ENCODE measurements at regions not wholly inside any gene's neighbourhood (a gene's known extent, or its start where the extent isn't known, plus 50 kb on each side); places are given as distances from the start of the nearest gene placed in this dataset.

DNA sequence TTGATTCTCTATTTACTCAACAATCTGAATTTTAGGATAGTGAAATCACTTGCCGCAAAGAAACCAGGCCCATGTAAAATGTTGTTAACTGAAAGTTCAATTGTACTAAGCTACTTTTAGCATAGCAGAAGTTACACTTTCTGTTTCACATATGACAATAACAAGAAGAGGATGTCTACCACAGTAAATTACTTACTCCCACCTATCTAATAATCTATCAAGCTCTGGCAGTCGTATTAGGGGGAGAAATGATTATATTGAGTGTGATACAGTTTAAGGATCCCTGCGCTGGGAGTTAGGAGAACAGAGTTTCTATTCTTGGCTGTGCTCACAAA, 66.5 kb upstream of the CAND1 start:
- ChIA-PET POLR2A (no interaction called here), CTCF (no interaction called here)
- H3K4me1 ChIP-seq (ENCODE audit: control insufficient read depth, insufficient read depth, low read length): no peaks in the 10 kb centered on the region
- TF ChIP-seq SIN3A (IDR thresholded peaks at IDR 0.05; ENCODE audit: borderline replicate concordance, insufficient read depth, low read depth, low read length): no peak
- no peaks in the 10 kb centered on the region for H3K9me3 ChIP-seq (ENCODE audit: control insufficient read depth, insufficient read depth, low read depth, low read length)
- H3K4me3 ChIP-seq (ENCODE audit: low read depth in 2 of 2, low read length in 2 of 2): no peak overlapping the region
- BruUV-seq (replicated peaks): no TSS peak
- no peak overlapping the region for H3K27ac ChIP-seq (ENCODE audit: low read length)
- in situ Hi-C loops (cut with HindIII; ENCODE audit: low pct_unique_long_range_greater_than_20kb, low sequenced_read_pairs) (no loop called here), intact Hi-C loops (cut with micrococcal nuclease; ENCODE audit: unreplicated experiment) (no loop called here)
- DNase-seq (ENCODE audit: low read depth, low spot score): no peak
- no peak for ATAC-seq
- H3K36me3 ChIP-seq (ENCODE audit: control insufficient read depth, insufficient read depth, low read length): no peaks in the 10 kb centered on the region
- H3K27me3 ChIP-seq (ENCODE audit: control insufficient read depth, insufficient read depth, low read length): no peaks in the 10 kb centered on the region; the same call in 1 of the 2 replicates

DNA sequence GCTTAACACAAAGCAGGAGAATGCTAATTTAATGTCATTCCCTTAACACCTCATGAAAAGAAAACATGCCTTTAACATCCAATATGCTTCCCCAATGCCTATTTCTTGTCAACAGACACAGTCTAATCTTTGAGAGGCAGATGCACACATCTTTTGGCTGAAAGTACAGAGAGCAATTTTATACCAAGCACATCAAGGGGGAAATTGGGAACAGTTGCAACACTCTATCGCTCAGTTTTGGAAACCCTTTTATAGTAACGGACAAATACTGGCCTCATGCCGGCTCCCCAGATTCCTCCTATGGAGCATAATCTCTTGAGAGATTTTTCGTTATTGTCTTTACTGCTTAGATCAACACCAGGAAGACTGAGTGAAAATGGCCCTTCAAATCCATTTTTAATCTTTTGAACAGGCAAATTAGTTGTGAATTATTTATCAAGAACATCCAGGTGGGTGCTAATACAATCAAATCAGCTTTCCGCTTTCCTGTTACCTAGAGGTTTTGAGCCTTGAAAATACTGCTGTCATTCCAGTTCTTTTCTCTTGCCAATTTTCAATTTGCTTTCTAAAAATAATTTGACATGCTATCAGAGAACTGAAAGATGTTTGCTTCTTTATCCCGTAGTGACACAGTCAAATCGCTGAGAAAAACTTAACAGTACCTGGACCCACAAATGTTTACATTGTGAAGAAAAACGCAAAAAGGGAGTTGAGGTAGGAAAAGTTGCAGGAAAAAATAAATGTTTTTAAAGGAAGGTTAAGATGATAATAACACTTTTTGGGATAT, 60.7 kb upstream of the CAND1 start:
- intact Hi-C loops (cut with micrococcal nuclease; ENCODE audit: unreplicated experiment): no loop called here
- no peak overlapping the region for H3K4me3 ChIP-seq (ENCODE audit: low read depth in 2 of 2, low read length in 2 of 2)
- ChIA-PET CTCF (no interaction called here), POLR2A (no interaction called here)
- no peak overlapping the region for H3K27ac ChIP-seq (ENCODE audit: low read length)
- ATAC-seq (no peak), DNase-seq (ENCODE audit: low read depth, low spot score) (no peak)
- in situ Hi-C loops (cut with HindIII; ENCODE audit: low pct_unique_long_range_greater_than_20kb, low sequenced_read_pairs): no loop called here
- no peaks in the 10 kb centered on the region for H3K36me3 ChIP-seq (ENCODE audit: control insufficient read depth, insufficient read depth, low read length)
- H3K4me1 ChIP-seq (ENCODE audit: control insufficient read depth, insufficient read depth, low read length): no peaks in the 10 kb centered on the region
- TF ChIP-seq REST (IDR thresholded peaks at IDR 0.05; ENCODE audit: insufficient read depth in 1 of 2, low read depth in 2 of 2, low read length in 1 of 2) (no peak), CTCF (IDR thresholded peaks at IDR 0.05) (no peak), POLR2AphosphoS5 (IDR thresholded peaks at IDR 0.05; ENCODE audit: low read depth, low read length) (no peak), SIN3A (IDR thresholded peaks at IDR 0.05; ENCODE audit: borderline replicate concordance, insufficient read depth, low read depth, low read length) (no peak)
- BruUV-seq (replicated peaks): no TSS peak
- H3K27me3 ChIP-seq (ENCODE audit: control insufficient read depth, insufficient read depth, low read length): peaks cover 6% of the 10 kb centered on the region
- no peaks in the 10 kb centered on the region for H3K9me3 ChIP-seq (ENCODE audit: control insufficient read depth, insufficient read depth, low read depth, low read length)

GRCh38 chr12:67211029-67211428, 58.1 kb upstream of the CAND1 start:
- peaks cover 8% of the 10 kb centered on the region for H3K27me3 ChIP-seq (ENCODE audit: control insufficient read depth, insufficient read depth, low read length)
- no peak overlapping the region for H3K4me3 ChIP-seq (ENCODE audit: low read depth in 2 of 2, low read length in 2 of 2)
- CTCF ChIA-PET: interaction anchor here (0.8 kb wide), 1 partner anchor 20 kb away, joined by 4 read pairs; no protein-coding TSS in a partner anchor
- TF ChIP-seq SIN3A (IDR thresholded peaks at IDR 0.05; ENCODE audit: borderline replicate concordance, insufficient read depth, low read depth, low read length): no peak
- no peak for TF ChIP-seq TCF7L2 (IDR thresholded peaks at IDR 0.05; ENCODE audit: low read depth, low read length)
- no peak for TF ChIP-seq REST (IDR thresholded peaks at IDR 0.05; ENCODE audit: insufficient read depth in 1 of 2, low read depth in 2 of 2, low read length in 1 of 2)
- no peak for TF ChIP-seq POLR2AphosphoS5 (IDR thresholded peaks at IDR 0.05; ENCODE audit: low read depth, low read length)
- no peak for TF ChIP-seq CTCF (IDR thresholded peaks at IDR 0.05)
- intact Hi-C loops (cut with micrococcal nuclease; ENCODE audit: unreplicated experiment) (no loop called here), in situ Hi-C loops (cut with HindIII; ENCODE audit: low pct_unique_long_range_greater_than_20kb, low sequenced_read_pairs) (no loop called here)
- ATAC-seq: no peak
- no peaks in the 10 kb centered on the region for H3K36me3 ChIP-seq (ENCODE audit: control insufficient read depth, insufficient read depth, low read length)
- DNase-seq (ENCODE audit: low read depth, low spot score): no peak
- no peaks in the 10 kb centered on the region for H3K4me1 ChIP-seq (ENCODE audit: control insufficient read depth, insufficient read depth, low read length)
- no peaks in the 10 kb centered on the region for H3K9me3 ChIP-seq (ENCODE audit: control insufficient read depth, insufficient read depth, low read depth, low read length)
- H3K27ac ChIP-seq (ENCODE audit: low read length): no peak overlapping the region
- POLR2A ChIA-PET: no interaction called here
- BruUV-seq (replicated peaks): no TSS peak

Measured in Panc1 (cell line).